ENCODE measurements at regions not wholly inside any gene's neighbourhood (a gene's known extent, or its start where the extent isn't known, plus 50 kb on each side); places are given as distances from the start of the nearest gene placed in this dataset.

GRCh38 chr20:5470943-5471342, 139.9 kb downstream of the GPCPD1 start:
- in situ Hi-C loops (cut with MboI; ENCODE audit: low pct_unique_long_range_greater_than_20kb, low sequenced_read_pairs, unreplicated experiment): no loop called here
- TF ChIP-seq CTCF (IDR thresholded peaks at IDR 0.05; ENCODE audit: extremely low read depth, insufficient read depth, missing control alignments): no peak
- no peak for DNase-seq (ENCODE audit: low spot score)

DNA sequence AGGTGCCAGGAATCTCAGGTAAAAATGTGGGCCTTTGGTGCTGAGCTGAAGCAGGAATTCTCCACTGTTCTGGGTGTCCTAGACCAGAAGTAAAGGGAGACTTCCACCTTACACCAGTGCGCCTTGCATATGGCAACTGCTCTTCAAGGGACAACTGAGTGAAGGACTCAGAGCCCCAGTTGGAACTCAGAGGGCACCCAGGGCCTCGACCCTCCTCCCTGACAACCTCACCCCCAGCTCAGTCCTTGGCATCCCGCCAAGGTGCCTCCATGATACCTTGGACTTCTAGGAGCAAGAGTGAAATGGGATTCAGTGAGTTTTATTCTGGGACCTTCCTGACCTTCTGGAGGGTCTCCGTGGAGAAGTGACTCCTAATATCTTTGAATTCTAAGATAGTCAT, 140.3 kb downstream of the GPCPD1 start:
- in situ Hi-C loops (cut with MboI; ENCODE audit: low pct_unique_long_range_greater_than_20kb, low sequenced_read_pairs, unreplicated experiment): no loop called here
- no peak for DNase-seq (ENCODE audit: low spot score)
- TF ChIP-seq CTCF (IDR thresholded peaks at IDR 0.05; ENCODE audit: extremely low read depth, insufficient read depth, missing control alignments): no peak

- TF ChIP-seq CTCF (IDR thresholded peaks at IDR 0.05; ENCODE audit: extremely low read depth, insufficient read depth, missing control alignments): no peak
- no peak for DNase-seq (ENCODE audit: low spot score)
- in situ Hi-C loops (cut with MboI; ENCODE audit: low pct_unique_long_range_greater_than_20kb, low sequenced_read_pairs, unreplicated experiment): no loop called here
Observed at GRCh38 chr20:5469111-5469510, 141.7 kb downstream of the GPCPD1 start.

- DNase-seq (ENCODE audit: low spot score): no peak
- TF ChIP-seq CTCF (IDR thresholded peaks at IDR 0.05; ENCODE audit: extremely low read depth, insufficient read depth, missing control alignments): no peak
- in situ Hi-C loops (cut with MboI; ENCODE audit: low pct_unique_long_range_greater_than_20kb, low sequenced_read_pairs, unreplicated experiment): no loop called here
Observed at GRCh38 chr20:5467086-5467485, 143.7 kb downstream of the GPCPD1 start.

GRCh38 chr20:5465604-5465927, 145.2 kb downstream of the GPCPD1 start:
- no peak for TF ChIP-seq CTCF (IDR thresholded peaks at IDR 0.05; ENCODE audit: extremely low read depth, insufficient read depth, missing control alignments)
- in situ Hi-C loops (cut with MboI; ENCODE audit: low pct_unique_long_range_greater_than_20kb, low sequenced_read_pairs, unreplicated experiment): no loop called here
- no peak for DNase-seq (ENCODE audit: low spot score)

DNA sequence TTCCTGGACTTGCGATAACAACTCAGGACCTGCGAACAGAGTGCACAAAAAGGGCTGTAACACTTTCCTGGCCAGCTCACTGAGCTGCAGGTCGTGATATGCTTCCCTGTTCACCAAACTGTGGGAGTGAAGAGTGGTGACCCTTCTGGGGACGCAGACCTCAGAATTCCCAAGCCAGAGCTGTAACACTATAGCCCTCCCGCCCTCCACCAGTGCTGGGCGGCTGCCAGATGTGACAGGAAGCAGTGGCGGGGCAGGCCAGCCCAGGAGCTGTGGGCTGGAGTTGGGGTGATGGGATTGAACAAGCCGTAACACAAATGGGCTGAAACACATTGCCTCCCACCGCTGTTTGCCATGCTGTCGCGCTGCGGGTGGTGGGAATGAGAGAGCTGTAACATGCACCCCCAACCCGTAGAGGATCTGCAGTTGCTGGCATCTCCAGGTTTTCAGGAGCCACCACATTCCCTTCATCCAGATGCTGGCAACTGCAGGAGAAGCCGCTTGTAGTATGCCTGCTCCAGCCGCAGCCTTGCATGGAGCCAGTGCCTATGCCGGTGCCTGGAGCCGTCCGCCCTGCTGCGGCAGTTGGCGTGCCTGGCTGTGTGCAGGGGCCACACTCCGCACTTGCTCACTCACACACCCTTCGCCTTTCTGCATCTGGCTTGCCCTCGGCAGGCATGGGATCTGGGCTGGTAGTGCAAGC, 145.8 kb downstream of the GPCPD1 start:
- in situ Hi-C loops (cut with MboI; ENCODE audit: low pct_unique_long_range_greater_than_20kb, low sequenced_read_pairs, unreplicated experiment): no loop called here
- no peak for TF ChIP-seq CTCF (IDR thresholded peaks at IDR 0.05; ENCODE audit: extremely low read depth, insufficient read depth, missing control alignments)
- no peak for DNase-seq (ENCODE audit: low spot score)

Measured in GM13977 (cell line).